ENCODE measurements at regions not wholly inside any gene's neighbourhood (a gene's known extent, or its start where the extent isn't known, plus 50 kb on each side); places are given as distances from the start of the nearest gene placed in this dataset.
A peak's percentile ranks its signal among the peaks of the same experiment; 100 is the strongest.

GRCh38 chr18:10152475-10152874 lies 238.7 kb downstream of the VAPA start:
- no peak overlapping the region for H3K27ac ChIP-seq (ENCODE audit: low read depth in 2 of 2, low read length in 2 of 2)
- no peak for TF ChIP-seq CTCF (IDR thresholded peaks at IDR 0.05; ENCODE audit: borderline replicate concordance, extremely low read depth, insufficient read depth)
- DNase-seq = peak in 1 of 5 donors; percentile 3
- no peak overlapping the region for H3K4me3 ChIP-seq (ENCODE audit: low read length in 3 of 3)
- no peaks in the 10 kb centered on the region for H3K27me3 ChIP-seq (ENCODE audit: control insufficient read depth, insufficient read depth, low read length)
- intact Hi-C loops (cut with DNase I) = no loop called here
- H3K36me3 ChIP-seq (ENCODE audit: control insufficient read depth in 2 of 3, insufficient read depth in 3 of 3, low read length in 3 of 3) = no peaks in the 10 kb centered on the region
- no peak for FAIRE-seq
- H3K9me3 ChIP-seq (ENCODE audit: control insufficient read depth in 2 of 3, insufficient read depth in 1 of 3, low read length in 3 of 3) = no peaks in the 10 kb centered on the region
- H3K4me1 ChIP-seq (ENCODE audit: control insufficient read depth in 2 of 3, insufficient read depth in 2 of 3, low read depth in 1 of 3, low read length in 3 of 3) = no peaks in the 10 kb centered on the region
- no peak overlapping the region for H3K9ac ChIP-seq (ENCODE audit: low read length in 3 of 3)

GRCh38 chr18:10153924-10154752 lies 240.3 kb downstream of the VAPA start:
- intact Hi-C loops (cut with DNase I) = no loop called here
- DNase-seq = peak in 1 of 5 donors; percentile 22
- Histone ChIP-seq H3K4me1 (ENCODE audit: control insufficient read depth in 2 of 3, insufficient read depth in 2 of 3, low read depth in 1 of 3, low read length in 3 of 3) (no peaks in the 10 kb centered on the region), H3K9me3 (ENCODE audit: control insufficient read depth in 2 of 3, insufficient read depth in 1 of 3, low read length in 3 of 3) (no peaks in the 10 kb centered on the region), H3K27me3 (ENCODE audit: control insufficient read depth, insufficient read depth, low read length) (no peaks in the 10 kb centered on the region), H3K9ac (ENCODE audit: low read length in 3 of 3) (no peak overlapping the region), H3K36me3 (ENCODE audit: control insufficient read depth in 2 of 3, insufficient read depth in 3 of 3, low read length in 3 of 3) (no peaks in the 10 kb centered on the region), H3K27ac (ENCODE audit: low read depth in 2 of 2, low read length in 2 of 2) (no peak overlapping the region), H3K4me3 (ENCODE audit: low read length in 3 of 3) (no peak overlapping the region)
- no peak for FAIRE-seq
- no peak for TF ChIP-seq CTCF (IDR thresholded peaks at IDR 0.05; ENCODE audit: borderline replicate concordance, extremely low read depth, insufficient read depth)

- no peaks in the 10 kb centered on the region for H3K36me3 ChIP-seq (ENCODE audit: control insufficient read depth in 2 of 3, insufficient read depth in 3 of 3, low read length in 3 of 3)
- TF ChIP-seq CTCF (IDR thresholded peaks at IDR 0.05; ENCODE audit: borderline replicate concordance, extremely low read depth, insufficient read depth) = no peak
- no peaks in the 10 kb centered on the region for H3K4me1 ChIP-seq (ENCODE audit: control insufficient read depth in 2 of 3, insufficient read depth in 2 of 3, low read depth in 1 of 3, low read length in 3 of 3)
- no peaks in the 10 kb centered on the region for H3K9me3 ChIP-seq (ENCODE audit: control insufficient read depth in 2 of 3, insufficient read depth in 1 of 3, low read length in 3 of 3)
- intact Hi-C loops (cut with DNase I) = no loop called here
- no peak for FAIRE-seq
- DNase-seq = no peak
- no peaks in the 10 kb centered on the region for H3K27me3 ChIP-seq (ENCODE audit: control insufficient read depth, insufficient read depth, low read length)
- H3K9ac ChIP-seq (ENCODE audit: low read length in 3 of 3) = no peak overlapping the region
- H3K27ac ChIP-seq (ENCODE audit: low read depth in 2 of 2, low read length in 2 of 2) = no peak overlapping the region
- no peak overlapping the region for H3K4me3 ChIP-seq (ENCODE audit: low read length in 3 of 3)
Observed at GRCh38 chr18:10157706-10158105, 243.9 kb downstream of the VAPA start.

Measured in kidney (tissue), 13 donors.